Vagina (tissue), 2 donors: ENCODE measurements at regions not wholly inside any gene's neighbourhood (a gene's known extent, or its start where the extent isn't known, plus 50 kb on each side); places are given as distances from the start of the nearest gene placed in this dataset.

Experiments used
- DNase-seq, 2 donors: peaks; one replicate each; pipeline ENCODE4 v3.0.0-alpha.2; 2017; ENCODE audit errors: extremely low spot score in 2 of 2
- H3K27ac ChIP-seq: fragments of 200-600 bp; sonication (generic); one replicate; pipeline ENCODE4 v1.5.1; 2019
- H3K27me3 ChIP-seq: fragments of 200-600 bp; sonication (generic); one replicate; pipeline ENCODE4 v1.5.1; 2019
- H3K36me3 ChIP-seq, 2 donors: fragments of 200-600 bp; sonication (generic); one replicate each; pipeline ENCODE4 v1.5.1; 2017 to 2019
- H3K4me1 ChIP-seq: fragments of 200-600 bp; sonication (generic); one replicate; pipeline ENCODE4 v1.5.1; 2019
- H3K4me3 ChIP-seq, 2 donors: fragments of 200-600 bp; sonication (generic); 1 replicate in 1 of 2; 2 replicates in 1 of 2; pipeline ENCODE4 v1.5.1; 2016 to 2019
- H3K9me3 ChIP-seq: fragments of 200-600 bp; sonication (generic); one replicate; pipeline ENCODE4 v1.5.1; 2019
- CTCF ChIP-seq, 3 experiments: fragments of 450-650 bp in 2 of 3; fragments of 200-600 bp in 1 of 3; sonication (generic) in 1 of 3; IDR thresholded peaks; one replicate each; pipeline ENCODE4 v1.5.1; 2017 to 2019; ENCODE audit warnings: antibody characterized with exemption in 3 of 3, mild to moderate bottlenecking in 2 of 3, moderate library complexity in 2 of 3
- POLR2A ChIP-seq, 2 donors: fragments of 450-650 bp; IDR thresholded peaks; one replicate each; pipeline ENCODE4 v1.6.1; 2017; ENCODE audit warnings: antibody characterized with exemption in 2 of 2, mild to moderate bottlenecking in 2 of 2, moderate library complexity in 2 of 2
- POLR2AphosphoS5 ChIP-seq, 2 donors: sonication (generic); formaldehyde crosslinking; IDR thresholded peaks; one replicate each; pipeline ENCODE4 v1.9.0; 2017; ENCODE audit warnings: antibody characterized with exemption in 2 of 2, mild to moderate bottlenecking in 2 of 2, low read depth in 1 of 2; ENCODE audit not compliant: insufficient read depth in 1 of 2
- intact Hi-C: fragments of 100-400 bp; cut with DNase I; formaldehyde crosslinking; loops from one replicate; pipeline ENCODE4 v1.15.1; 2023

- no peak overlapping the region for H3K4me3 ChIP-seq
- TF ChIP-seq POLR2AphosphoS5 (IDR thresholded peaks at IDR 0.05; ENCODE audit: insufficient read depth in 1 of 2, low read depth in 1 of 2) = no peak
- no peak for TF ChIP-seq CTCF (IDR thresholded peaks at IDR 0.05)
- TF ChIP-seq POLR2A (IDR thresholded peaks at IDR 0.05) = no peak
- H3K9me3 ChIP-seq = no peaks in the 10 kb centered on the region
- intact Hi-C loops = loop anchor here (5.0 kb wide), 1 partner anchor 120 kb away; no protein-coding TSS in a partner anchor
- H3K4me1 ChIP-seq = no peaks in the 10 kb centered on the region
- H3K36me3 ChIP-seq = no peaks in the 10 kb centered on the region
- no peaks in the 10 kb centered on the region for H3K27me3 ChIP-seq
- H3K27ac ChIP-seq = no peak overlapping the region
- no peak for DNase-seq
Observed at GRCh38 chr6:16902502-16902901, 141.2 kb upstream of the ATXN1 start.

GRCh38 chr6:16901782-16902181 is 140.5 kb upstream of the ATXN1 start:
- H3K27ac ChIP-seq = no peak overlapping the region
- H3K9me3 ChIP-seq = no peaks in the 10 kb centered on the region
- H3K27me3 ChIP-seq = no peaks in the 10 kb centered on the region
- no peak overlapping the region for H3K4me3 ChIP-seq
- DNase-seq = no peak
- intact Hi-C loops = loop anchor here (5.0 kb wide), 1 partner anchor 119 kb away; no protein-coding TSS in a partner anchor
- TF ChIP-seq POLR2AphosphoS5 (IDR thresholded peaks at IDR 0.05; ENCODE audit: insufficient read depth in 1 of 2, low read depth in 1 of 2) (no peak), POLR2A (IDR thresholded peaks at IDR 0.05) (no peak), CTCF (IDR thresholded peaks at IDR 0.05) (no peak)
- no peaks in the 10 kb centered on the region for H3K36me3 ChIP-seq
- no peaks in the 10 kb centered on the region for H3K4me1 ChIP-seq

- intact Hi-C loops = loop anchor here (5.0 kb wide), 1 partner anchor 119 kb away; no protein-coding TSS in a partner anchor
- TF ChIP-seq POLR2AphosphoS5 (IDR thresholded peaks at IDR 0.05; ENCODE audit: insufficient read depth in 1 of 2, low read depth in 1 of 2) (no peak), POLR2A (IDR thresholded peaks at IDR 0.05) (no peak), CTCF (IDR thresholded peaks at IDR 0.05) (no peak)
- no peak overlapping the region for H3K27ac ChIP-seq
- no peaks in the 10 kb centered on the region for H3K4me1 ChIP-seq
- no peak for DNase-seq
- H3K36me3 ChIP-seq = no peaks in the 10 kb centered on the region
- no peak overlapping the region for H3K4me3 ChIP-seq
- no peaks in the 10 kb centered on the region for H3K9me3 ChIP-seq
- no peaks in the 10 kb centered on the region for H3K27me3 ChIP-seq
Observed at GRCh38 chr6:16901306-16901705, 140.0 kb upstream of the ATXN1 start.

- no peaks in the 10 kb centered on the region for H3K27me3 ChIP-seq
- no peak overlapping the region for H3K27ac ChIP-seq
- TF ChIP-seq CTCF (IDR thresholded peaks at IDR 0.05) = no peak
- TF ChIP-seq POLR2AphosphoS5 (IDR thresholded peaks at IDR 0.05; ENCODE audit: insufficient read depth in 1 of 2, low read depth in 1 of 2) = no peak
- TF ChIP-seq POLR2A (IDR thresholded peaks at IDR 0.05) = no peak
- no peaks in the 10 kb centered on the region for H3K9me3 ChIP-seq
- H3K4me3 ChIP-seq = no peak overlapping the region
- no peak for DNase-seq
- intact Hi-C loops = no loop called here
- H3K36me3 ChIP-seq = no peaks in the 10 kb centered on the region
- no peaks in the 10 kb centered on the region for H3K4me1 ChIP-seq
Observed at GRCh38 chr6:16898640-16899396, 137.6 kb upstream of the ATXN1 start.

- Histone ChIP-seq H3K9me3 (no peaks in the 10 kb centered on the region), H3K4me3 (no peak overlapping the region), H3K27me3 (no peaks in the 10 kb centered on the region), H3K27ac (no peak overlapping the region), H3K4me1 (no peaks in the 10 kb centered on the region), H3K36me3 (no peaks in the 10 kb centered on the region)
- DNase-seq = no peak
- TF ChIP-seq POLR2AphosphoS5 (IDR thresholded peaks at IDR 0.05; ENCODE audit: insufficient read depth in 1 of 2, low read depth in 1 of 2) (no peak), POLR2A (IDR thresholded peaks at IDR 0.05) (no peak), CTCF (IDR thresholded peaks at IDR 0.05) (no peak)
- intact Hi-C loops = no loop called here
Observed at GRCh38 chr6:16897669-16898068, 136.4 kb upstream of the ATXN1 start.
